CD4-positive, alpha-beta T cell treated with Interleukin-1 beta for 1 hour (primary cell): ENCODE measurements at regions not wholly inside any gene's neighbourhood (a gene's known extent, or its start where the extent isn't known, plus 50 kb on each side); places are given as distances from the start of the nearest gene placed in this dataset.

Experiments used
- DNase-seq, 2 donors: peaks; one replicate each; pipeline ENCODE4 v3.0.0-alpha.2; 2020 to 2022

DNA sequence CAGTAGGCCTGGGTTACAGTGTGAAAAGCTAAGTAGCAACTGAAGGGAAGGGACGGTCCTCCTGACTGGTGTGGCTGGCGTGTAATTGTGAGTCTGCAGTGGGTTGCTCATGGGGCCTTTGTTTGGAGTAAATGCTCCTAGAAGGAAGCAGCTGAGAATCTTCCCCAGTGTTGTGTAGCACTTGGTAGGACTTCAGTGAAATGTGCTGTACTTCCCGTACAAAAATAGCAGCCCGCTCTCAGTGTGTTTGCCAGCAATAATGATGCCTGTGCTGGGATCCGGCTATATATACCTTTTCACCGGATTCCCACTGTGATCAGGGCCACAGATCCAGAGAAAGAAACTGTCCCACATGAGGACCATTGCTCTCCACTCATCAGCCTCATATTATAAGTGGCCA, 175.7 kb upstream of the NTM start:
- no peak for DNase-seq

DNA sequence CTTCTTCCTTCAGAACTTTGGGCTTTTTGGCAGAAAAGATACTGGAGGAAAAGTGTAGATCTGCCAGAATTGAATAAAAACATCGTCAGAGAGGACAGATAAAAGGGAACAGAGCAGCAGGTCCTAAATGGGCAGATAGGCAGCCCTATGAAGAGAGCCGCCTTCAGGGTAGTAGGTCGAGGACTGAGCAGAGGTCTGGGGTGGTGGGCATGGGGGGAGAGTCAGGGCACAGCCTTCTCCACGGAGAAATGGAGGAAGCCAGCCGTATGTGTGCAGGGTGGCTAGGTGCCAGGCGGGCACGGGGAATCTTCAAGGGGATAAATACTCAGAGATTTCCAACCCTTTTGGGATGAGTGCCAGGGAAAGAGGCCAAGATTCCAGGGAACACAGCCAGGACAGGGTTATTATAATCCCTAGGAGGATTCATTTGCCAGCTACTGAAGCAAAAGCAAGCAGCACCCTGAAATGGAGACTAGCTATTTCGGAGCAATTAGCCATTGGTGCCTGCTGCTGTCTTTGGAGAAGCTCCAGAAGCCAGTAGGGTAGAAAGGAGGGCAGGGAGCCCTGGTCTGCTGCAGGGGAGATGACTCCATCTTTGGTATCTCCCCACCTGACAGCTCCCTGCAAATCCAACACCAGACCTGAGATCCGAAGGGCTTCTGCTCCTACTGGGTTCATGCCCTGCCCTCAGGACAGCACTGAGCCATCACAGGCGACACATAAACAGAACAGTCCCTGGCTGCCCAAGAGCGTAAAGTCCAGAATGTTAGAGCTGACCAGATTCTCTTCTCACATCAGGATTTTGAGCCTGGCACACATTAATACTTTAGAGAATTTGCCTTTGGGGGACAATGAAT, 174.5 kb upstream of the NTM start:
- DNase-seq, result no peak

DNA sequence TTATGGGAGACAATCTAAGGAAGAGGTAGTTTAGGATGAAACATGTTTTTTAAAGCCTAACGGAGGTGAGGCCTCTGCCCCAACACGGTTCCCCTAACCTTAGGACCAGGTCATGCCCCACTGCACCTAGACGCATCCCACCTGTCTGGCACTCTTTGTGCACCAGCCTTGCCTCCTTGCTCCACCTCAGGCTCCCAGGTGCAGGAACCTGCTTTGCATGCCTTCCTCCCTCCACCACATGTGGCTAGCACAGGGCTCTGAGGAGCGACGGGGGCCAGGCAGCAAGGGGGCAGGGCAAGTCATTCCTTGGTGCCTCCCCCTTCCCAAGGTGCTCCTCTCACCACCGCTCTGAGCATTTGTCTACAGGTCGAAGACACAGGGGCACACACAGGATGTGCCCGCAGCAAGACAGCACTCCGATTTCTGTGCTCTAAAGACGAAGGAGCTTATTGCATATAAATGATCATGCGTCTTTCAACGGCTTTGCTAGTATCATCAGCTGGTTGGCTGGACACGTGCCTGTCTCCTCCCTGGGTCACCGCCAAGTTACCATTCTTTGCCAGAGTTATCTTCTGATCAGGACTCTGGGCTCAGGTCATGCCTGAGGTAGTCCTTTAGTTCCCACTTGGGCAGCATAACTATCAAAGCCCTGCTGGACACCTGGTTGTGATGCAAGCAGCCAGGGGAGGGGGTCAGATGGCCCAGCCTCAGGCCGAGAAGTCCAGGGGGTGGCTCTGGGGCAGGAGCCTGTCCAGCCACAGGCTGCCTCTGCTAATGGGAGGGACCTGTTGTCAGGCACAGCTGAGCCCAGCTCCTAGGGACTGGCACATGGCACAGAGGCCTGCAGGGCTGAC, 172.0 kb upstream of the NTM start:
- DNase-seq, result no peak

DNA sequence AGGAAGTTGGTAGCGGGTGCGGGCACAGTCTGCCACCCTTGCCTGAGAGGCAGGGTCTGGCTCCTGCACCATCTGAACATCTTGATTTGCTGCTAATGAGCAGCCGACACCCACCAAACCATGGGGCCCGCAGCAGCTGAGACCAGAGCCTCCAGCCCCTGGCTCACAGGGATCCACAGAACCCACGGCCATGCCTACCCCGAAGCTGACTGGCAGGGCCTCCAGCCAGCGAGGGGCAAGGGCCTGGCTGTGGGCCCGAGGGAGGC, 171.5 kb upstream of the NTM start:
- no peak for DNase-seq

DNA sequence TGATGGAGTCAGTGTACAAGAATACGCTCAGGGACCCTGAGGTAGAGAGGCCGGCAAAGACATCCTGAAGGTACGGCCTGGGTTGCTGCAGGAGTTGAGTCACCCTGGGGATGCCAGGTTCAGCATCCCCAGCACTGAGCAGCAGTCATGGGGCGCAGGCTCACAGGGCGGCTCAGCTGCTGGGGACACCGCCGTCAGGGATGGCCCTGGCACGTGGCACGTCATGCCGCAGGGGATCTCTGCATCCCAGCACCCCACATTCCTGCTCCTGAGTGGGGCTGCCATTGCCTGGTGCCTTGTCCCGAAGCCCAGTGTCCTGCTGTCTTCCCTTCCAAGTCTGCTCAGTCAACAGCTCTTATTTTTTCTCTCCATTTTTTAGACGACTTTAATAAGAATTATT, 168.7 kb upstream of the NTM start:
- DNase-seq, result no peak

DNA sequence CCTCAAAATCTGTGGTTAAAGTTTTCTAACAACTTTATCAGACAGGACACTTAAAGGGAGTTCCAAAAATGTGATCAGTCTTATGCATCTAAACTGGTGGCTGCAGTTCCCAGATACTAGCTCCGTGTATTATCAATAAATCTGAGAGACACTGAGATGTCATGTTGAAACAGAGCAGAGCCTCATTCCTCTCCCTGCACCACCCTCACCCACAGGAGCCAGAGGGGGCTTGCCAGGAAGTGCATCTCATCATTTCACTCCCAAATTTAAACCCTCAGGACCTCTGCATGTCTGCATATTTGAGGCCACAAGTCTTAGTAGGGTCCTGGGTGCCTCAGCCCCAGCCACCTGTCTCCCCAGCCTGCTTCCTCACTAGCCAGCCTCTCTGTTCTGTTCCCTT, 167.4 kb upstream of the NTM start:
- DNase-seq, result no peak

DNA sequence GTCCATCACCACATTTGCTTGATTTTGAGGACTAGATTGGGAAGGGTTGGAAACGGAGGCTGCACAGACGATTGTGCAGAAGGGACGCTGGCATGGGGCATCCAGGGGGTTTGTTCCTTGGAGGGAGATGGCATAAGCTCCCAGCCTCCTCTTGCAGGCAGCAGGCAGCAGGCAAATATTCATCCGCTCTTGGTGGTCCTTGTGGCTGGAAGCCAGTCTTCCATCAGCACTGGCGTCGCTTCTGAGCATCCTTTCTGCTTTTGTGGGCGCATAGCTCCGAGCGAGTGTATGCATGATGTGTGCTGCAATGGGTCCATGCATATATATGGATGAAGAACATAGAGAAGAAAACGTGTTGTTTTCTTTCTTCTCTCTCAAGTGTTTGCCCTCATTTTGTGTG, 166.1 kb upstream of the NTM start:
- DNase-seq, result no peak

- DNase-seq, result no peak
Observed at GRCh38 chr11:131204765-131205380, 165.5 kb upstream of the NTM start.

DNA sequence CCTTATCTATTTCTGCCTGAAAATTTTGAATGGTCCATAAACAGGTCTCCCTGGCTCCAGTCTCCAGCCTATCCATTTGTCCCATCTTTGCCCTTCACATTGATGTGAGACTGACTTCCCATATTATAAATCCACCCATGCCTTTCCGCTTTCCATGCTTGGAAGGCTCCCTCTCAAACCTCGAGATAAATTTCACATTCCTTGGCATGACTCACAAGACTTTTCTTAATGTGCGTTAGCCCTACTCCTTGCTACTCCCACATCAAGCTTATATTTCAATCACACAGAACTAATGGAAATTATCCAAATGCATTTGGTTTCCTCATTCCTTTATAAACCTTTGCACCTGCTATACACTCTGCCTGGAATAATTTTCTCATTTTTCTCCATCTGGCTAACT, 163.7 kb upstream of the NTM start:
- no peak for DNase-seq

GRCh38 chr11:131207901-131208300, 162.5 kb upstream of the NTM start:
- DNase-seq, result no peak

- DNase-seq, result no peak
Observed at GRCh38 chr11:131217313-131218310, 152.8 kb upstream of the NTM start.

GRCh38 chr11:131218542-131218941, 151.9 kb upstream of the NTM start:
- DNase-seq, result no peak

DNA sequence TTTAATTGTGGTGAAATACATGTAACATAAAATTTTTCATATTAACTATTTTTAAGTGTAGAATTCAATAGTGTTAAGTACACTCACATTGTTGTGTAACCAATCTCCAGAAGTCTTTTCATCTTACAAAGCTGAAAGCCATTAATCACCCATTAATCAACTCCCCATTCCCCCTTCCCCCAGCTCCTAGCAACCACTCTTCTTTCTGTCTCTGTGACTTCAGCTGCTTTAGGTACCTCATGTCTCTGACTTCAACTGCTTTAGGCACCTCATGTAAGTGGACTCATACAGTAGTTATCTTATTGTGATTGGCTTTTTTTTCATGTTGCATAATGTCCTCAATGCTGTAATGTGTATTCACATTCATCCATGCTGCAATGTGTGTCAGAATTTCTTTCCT, 150.8 kb upstream of the NTM start:
- DNase-seq, result no peak

DNA sequence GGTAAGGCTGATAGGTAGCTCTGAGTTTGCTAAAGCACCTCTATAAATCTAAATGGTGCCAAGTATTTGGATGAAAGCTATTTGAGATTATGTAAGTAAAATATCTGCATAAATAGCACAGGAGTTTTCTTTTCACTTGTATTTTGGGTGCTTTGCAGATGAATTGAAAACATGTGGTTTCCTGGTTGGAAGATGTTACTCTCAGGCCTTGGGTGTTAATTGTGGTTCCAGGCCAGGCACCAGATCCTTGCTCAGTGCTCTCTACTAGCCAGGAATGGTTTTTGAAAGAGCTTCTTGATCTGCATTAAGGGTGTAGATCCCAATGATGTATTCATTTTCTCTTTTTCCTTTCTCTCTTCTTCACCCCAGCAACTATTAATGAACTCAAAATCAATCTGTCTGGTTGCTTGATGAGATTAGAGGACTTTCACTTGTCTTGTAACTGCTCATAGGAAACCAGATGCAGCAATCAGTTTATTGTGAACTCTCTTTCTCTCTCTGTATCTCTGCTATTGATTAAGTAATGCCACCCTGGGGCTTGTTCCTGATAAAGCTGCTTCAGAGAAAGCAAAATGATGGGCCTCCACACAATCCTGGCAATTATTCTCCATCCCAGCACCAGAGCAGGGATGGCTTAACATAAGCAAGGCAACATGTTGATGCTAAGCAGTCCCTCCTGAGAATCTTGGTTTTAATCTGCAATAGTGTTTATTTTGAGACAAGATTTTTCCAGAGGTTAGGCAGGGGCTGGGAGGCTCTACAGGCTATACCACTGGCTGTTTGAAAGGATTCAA, 147.0 kb upstream of the NTM start:
- DNase-seq, result no peak

GRCh38 chr11:131228378-131228777, 142.0 kb upstream of the NTM start:
- DNase-seq, result no peak

GRCh38 chr11:131229221-131229620, 141.2 kb upstream of the NTM start:
- no peak for DNase-seq

GRCh38 chr11:131231317-131231940, 139.0 kb upstream of the NTM start:
- DNase-seq, result no peak

DNA sequence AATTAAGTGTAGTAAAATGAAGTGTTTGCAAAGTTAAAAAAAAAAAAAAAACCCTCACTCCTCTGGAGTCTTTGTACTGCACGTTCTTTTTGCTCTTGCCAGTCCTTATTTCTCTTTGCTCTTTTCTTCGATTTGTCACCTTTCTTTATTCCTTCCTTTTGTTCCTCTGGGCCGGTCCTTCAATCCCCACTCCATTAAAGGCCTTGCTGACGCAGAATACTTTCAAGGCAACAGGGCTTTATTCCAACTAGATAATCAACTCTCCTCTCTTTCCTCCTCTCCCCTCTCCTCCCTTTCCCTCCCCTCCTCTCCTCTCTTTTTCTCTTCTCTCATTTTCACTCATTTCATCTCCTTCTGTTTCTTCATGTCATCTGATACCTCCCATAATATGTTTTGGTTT, 138.2 kb upstream of the NTM start:
- DNase-seq, result no peak

GRCh38 chr11:131234221-131234620, 136.2 kb upstream of the NTM start:
- no peak for DNase-seq

DNA sequence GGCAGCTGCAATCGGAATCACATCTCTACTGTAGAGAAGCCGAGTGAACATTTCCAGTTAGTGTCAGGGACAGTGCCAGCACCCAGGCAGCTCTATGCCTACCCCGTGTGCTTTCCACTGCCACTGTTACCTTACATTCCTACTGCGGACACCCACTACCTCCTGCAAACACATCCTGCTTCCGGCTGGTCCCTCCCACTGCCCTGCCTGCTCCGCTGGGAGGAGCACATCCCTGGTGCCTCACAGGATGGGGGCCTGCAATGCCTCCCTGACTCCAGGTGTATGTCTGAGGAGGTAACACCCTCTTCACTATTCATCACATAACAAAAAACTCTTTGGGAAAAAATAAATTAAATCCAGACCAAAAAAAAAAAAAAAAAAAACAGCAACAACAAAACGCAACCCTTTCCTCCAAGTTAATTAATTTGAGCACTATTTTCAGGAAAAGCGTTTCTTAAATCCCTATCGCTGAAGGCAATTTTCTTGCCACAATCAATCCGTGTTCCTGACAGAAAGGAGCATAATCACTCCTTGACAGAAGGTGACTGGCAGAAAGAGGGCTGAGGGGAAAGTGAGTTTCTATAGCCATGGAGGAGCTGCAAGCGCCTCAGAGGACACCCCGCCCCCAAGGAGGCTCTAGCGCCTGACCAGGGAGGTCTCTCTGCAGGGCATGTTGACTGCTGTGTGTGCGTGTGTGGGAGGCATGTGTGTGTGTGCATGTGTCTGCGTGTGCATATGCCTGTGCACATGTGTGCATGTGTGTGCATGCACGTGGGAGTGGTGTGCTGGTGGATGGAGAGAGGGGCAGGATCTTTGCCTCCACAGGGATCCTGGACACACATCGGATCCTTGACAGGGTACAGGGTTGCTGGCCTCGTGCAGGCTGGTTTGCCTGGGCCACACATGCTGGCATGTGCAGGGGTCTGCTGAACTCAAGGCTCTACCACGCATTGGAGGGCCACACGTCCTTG, 134.8 kb upstream of the NTM start:
- DNase-seq, result no peak
